Liver (tissue), 2 donors: ENCODE measurements at regions not wholly inside any gene's neighbourhood (a gene's known extent, or its start where the extent isn't known, plus 50 kb on each side); places are given as distances from the start of the nearest gene placed in this dataset.

Source experiments
- CTCF ChIP-seq: fragments of 150-350 bp; IDR thresholded peaks from 2 replicates; pipeline ENCODE4 v1.5.1; 2017; ENCODE audit warnings: improper control_type of control experiment, low read depth, low read length; ENCODE audit not compliant: missing input control
- REST ChIP-seq: IDR thresholded peaks from 2 replicates; pipeline ENCODE4 v1.6.1; 2016; ENCODE audit warnings: antibody characterized with exemption, mild to moderate bottlenecking
- donor health status: healthy.

GRCh38 chr21:23083242-23083641 is 2085.0 kb downstream of the NCAM2 start:
- no peak for TF ChIP-seq CTCF
- TF ChIP-seq REST, result no peak
